ENCODE measurements at regions not wholly inside any gene's neighbourhood (a gene's known extent, or its start where the extent isn't known, plus 50 kb on each side); places are given as distances from the start of the nearest gene placed in this dataset.

GRCh38 chr15:25208735-25209134, 230.1 kb downstream of the UBE3A start:
- Histone ChIP-seq H3K9me3 (ENCODE audit: control insufficient read depth, low read depth, low read length) (peaks cover 31% of the 10 kb centered on the region), H3K4me1 (ENCODE audit: control insufficient read depth, insufficient read depth, low read length) (no peaks in the 10 kb centered on the region), H3K27ac (ENCODE audit: low read length) (no peak overlapping the region), H3K36me3 (ENCODE audit: control insufficient read depth, insufficient read depth, low read length) (no peaks in the 10 kb centered on the region), H3K27me3 (ENCODE audit: control insufficient read depth, insufficient read depth, low read length) (no peaks in the 10 kb centered on the region), H3K4me3 (ENCODE audit: low read length) (no peak overlapping the region)
- no CpG with 5 or more reads among the region's 7 CpGs for WGBS (ENCODE audit: insufficient coverage, low lambda C conversion rate)
- no peak for DNase-seq

- no peaks in the 10 kb centered on the region for H3K27me3 ChIP-seq (ENCODE audit: control insufficient read depth, insufficient read depth, low read length)
- no peaks in the 10 kb centered on the region for H3K36me3 ChIP-seq (ENCODE audit: control insufficient read depth, insufficient read depth, low read length)
- no CpG with 5 or more reads among the region's 5 CpGs for WGBS (ENCODE audit: insufficient coverage, low lambda C conversion rate)
- no peak overlapping the region for H3K4me3 ChIP-seq (ENCODE audit: low read length)
- no peak for DNase-seq
- peaks cover 34% of the 10 kb centered on the region for H3K9me3 ChIP-seq (ENCODE audit: control insufficient read depth, low read depth, low read length)
- H3K4me1 ChIP-seq (ENCODE audit: control insufficient read depth, insufficient read depth, low read length), result no peaks in the 10 kb centered on the region
- H3K27ac ChIP-seq (ENCODE audit: low read length), result no peak overlapping the region
Measured at GRCh38 chr15:25220834-25221233, 218.0 kb downstream of the UBE3A start.

- no peaks in the 10 kb centered on the region for H3K27me3 ChIP-seq (ENCODE audit: control insufficient read depth, insufficient read depth, low read length)
- peaks cover 35% of the 10 kb centered on the region for H3K9me3 ChIP-seq (ENCODE audit: control insufficient read depth, low read depth, low read length)
- DNase-seq, result no peak
- H3K4me3 ChIP-seq (ENCODE audit: low read length), result no peak overlapping the region
- H3K4me1 ChIP-seq (ENCODE audit: control insufficient read depth, insufficient read depth, low read length), result no peaks in the 10 kb centered on the region
- no CpG with 5 or more reads among the region's 5 CpGs for WGBS (ENCODE audit: insufficient coverage, low lambda C conversion rate)
- H3K36me3 ChIP-seq (ENCODE audit: control insufficient read depth, insufficient read depth, low read length), result no peaks in the 10 kb centered on the region
- H3K27ac ChIP-seq (ENCODE audit: low read length), result no peak overlapping the region
Measured at GRCh38 chr15:25224396-25224795, 214.4 kb downstream of the UBE3A start.

GRCh38 chr15:25226360-25226759, 212.5 kb downstream of the UBE3A start:
- no CpG with 5 or more reads among the region's 6 CpGs for WGBS (ENCODE audit: insufficient coverage, low lambda C conversion rate)
- H3K36me3 ChIP-seq (ENCODE audit: control insufficient read depth, insufficient read depth, low read length), result no peaks in the 10 kb centered on the region
- H3K4me3 ChIP-seq (ENCODE audit: low read length), result no peak overlapping the region
- no peak for DNase-seq
- H3K27ac ChIP-seq (ENCODE audit: low read length), result no peak overlapping the region
- H3K27me3 ChIP-seq (ENCODE audit: control insufficient read depth, insufficient read depth, low read length), result no peaks in the 10 kb centered on the region
- H3K9me3 ChIP-seq (ENCODE audit: control insufficient read depth, low read depth, low read length), result peaks cover 33% of the 10 kb centered on the region
- no peaks in the 10 kb centered on the region for H3K4me1 ChIP-seq (ENCODE audit: control insufficient read depth, insufficient read depth, low read length)

GRCh38 chr15:25228261-25228660, 210.6 kb downstream of the UBE3A start:
- H3K27ac ChIP-seq (ENCODE audit: low read length), result no peak overlapping the region
- peaks cover 24% of the 10 kb centered on the region for H3K9me3 ChIP-seq (ENCODE audit: control insufficient read depth, low read depth, low read length)
- H3K27me3 ChIP-seq (ENCODE audit: control insufficient read depth, insufficient read depth, low read length), result no peaks in the 10 kb centered on the region
- DNase-seq, result no peak
- no CpG with 5 or more reads among the region's 11 CpGs for WGBS (ENCODE audit: insufficient coverage, low lambda C conversion rate)
- no peaks in the 10 kb centered on the region for H3K36me3 ChIP-seq (ENCODE audit: control insufficient read depth, insufficient read depth, low read length)
- no peak overlapping the region for H3K4me3 ChIP-seq (ENCODE audit: low read length)
- H3K4me1 ChIP-seq (ENCODE audit: control insufficient read depth, insufficient read depth, low read length), result no peaks in the 10 kb centered on the region

- Histone ChIP-seq H3K4me1 (ENCODE audit: control insufficient read depth, insufficient read depth, low read length) (no peaks in the 10 kb centered on the region), H3K27ac (ENCODE audit: low read length) (no peak overlapping the region), H3K4me3 (ENCODE audit: low read length) (no peak overlapping the region), H3K27me3 (ENCODE audit: control insufficient read depth, insufficient read depth, low read length) (no peaks in the 10 kb centered on the region), H3K36me3 (ENCODE audit: control insufficient read depth, insufficient read depth, low read length) (no peaks in the 10 kb centered on the region), H3K9me3 (ENCODE audit: control insufficient read depth, low read depth, low read length) (peaks cover 38% of the 10 kb centered on the region)
- no CpG with 5 or more reads among the region's 10 CpGs for WGBS (ENCODE audit: insufficient coverage, low lambda C conversion rate)
- DNase-seq, result no peak
Measured at GRCh38 chr15:25230442-25230841, 208.4 kb downstream of the UBE3A start.

GRCh38 chr15:25233766-25234350, 205.0 kb downstream of the UBE3A start:
- no CpG with 5 or more reads among the region's 7 CpGs for WGBS (ENCODE audit: insufficient coverage, low lambda C conversion rate)
- H3K27ac ChIP-seq (ENCODE audit: low read length), result no peak overlapping the region
- DNase-seq, result no peak
- H3K36me3 ChIP-seq (ENCODE audit: control insufficient read depth, insufficient read depth, low read length), result no peaks in the 10 kb centered on the region
- peaks cover 37% of the 10 kb centered on the region for H3K9me3 ChIP-seq (ENCODE audit: control insufficient read depth, low read depth, low read length)
- H3K4me1 ChIP-seq (ENCODE audit: control insufficient read depth, insufficient read depth, low read length), result no peaks in the 10 kb centered on the region
- no peaks in the 10 kb centered on the region for H3K27me3 ChIP-seq (ENCODE audit: control insufficient read depth, insufficient read depth, low read length)
- H3K4me3 ChIP-seq (ENCODE audit: low read length), result no peak overlapping the region

- peaks cover 29% of the 10 kb centered on the region for H3K9me3 ChIP-seq (ENCODE audit: control insufficient read depth, low read depth, low read length)
- no CpG with 5 or more reads among the region's 9 CpGs for WGBS (ENCODE audit: insufficient coverage, low lambda C conversion rate)
- H3K4me1 ChIP-seq (ENCODE audit: control insufficient read depth, insufficient read depth, low read length), result no peaks in the 10 kb centered on the region
Measured at GRCh38 chr15:25234831-25235230, 204.0 kb downstream of the UBE3A start.

GRCh38 chr15:25235391-25235790, 203.4 kb downstream of the UBE3A start:
- no peak overlapping the region for H3K4me3 ChIP-seq (ENCODE audit: low read length)
- no CpG with 5 or more reads among the region's 5 CpGs for WGBS (ENCODE audit: insufficient coverage, low lambda C conversion rate)
- H3K4me1 ChIP-seq (ENCODE audit: control insufficient read depth, insufficient read depth, low read length), result no peaks in the 10 kb centered on the region
- H3K36me3 ChIP-seq (ENCODE audit: control insufficient read depth, insufficient read depth, low read length), result no peaks in the 10 kb centered on the region
- DNase-seq, result no peak
- no peaks in the 10 kb centered on the region for H3K27me3 ChIP-seq (ENCODE audit: control insufficient read depth, insufficient read depth, low read length)
- H3K27ac ChIP-seq (ENCODE audit: low read length), result no peak overlapping the region
- peaks cover 28% of the 10 kb centered on the region for H3K9me3 ChIP-seq (ENCODE audit: control insufficient read depth, low read depth, low read length)

More at GRCh38 chr15:25234831-25235230, 204.0 kb downstream of the UBE3A start:
- H3K27me3 ChIP-seq (ENCODE audit: control insufficient read depth, insufficient read depth, low read length), result no peaks in the 10 kb centered on the region
- no peak for DNase-seq
- no peak overlapping the region for H3K27ac ChIP-seq (ENCODE audit: low read length)
- no peaks in the 10 kb centered on the region for H3K36me3 ChIP-seq (ENCODE audit: control insufficient read depth, insufficient read depth, low read length)
- no peak overlapping the region for H3K4me3 ChIP-seq (ENCODE audit: low read length)

GRCh38 chr15:25236143-25236860, 202.5 kb downstream of the UBE3A start:
- H3K27ac ChIP-seq (ENCODE audit: low read length), result no peak overlapping the region
- H3K36me3 ChIP-seq (ENCODE audit: control insufficient read depth, insufficient read depth, low read length), result no peaks in the 10 kb centered on the region
- DNase-seq, result no peak
- no peak overlapping the region for H3K4me3 ChIP-seq (ENCODE audit: low read length)
- no peaks in the 10 kb centered on the region for H3K27me3 ChIP-seq (ENCODE audit: control insufficient read depth, insufficient read depth, low read length)
- H3K9me3 ChIP-seq (ENCODE audit: control insufficient read depth, low read depth, low read length), result peaks cover 35% of the 10 kb centered on the region
- no CpG with 5 or more reads among the region's 5 CpGs for WGBS (ENCODE audit: insufficient coverage, low lambda C conversion rate)
- no peaks in the 10 kb centered on the region for H3K4me1 ChIP-seq (ENCODE audit: control insufficient read depth, insufficient read depth, low read length)

GRCh38 chr15:25236861-25237155, 202.0 kb downstream of the UBE3A start:
- Histone ChIP-seq H3K4me3 (ENCODE audit: low read length) (no peak overlapping the region), H3K27ac (ENCODE audit: low read length) (no peak overlapping the region), H3K27me3 (ENCODE audit: control insufficient read depth, insufficient read depth, low read length) (no peaks in the 10 kb centered on the region), H3K4me1 (ENCODE audit: control insufficient read depth, insufficient read depth, low read length) (no peaks in the 10 kb centered on the region), H3K9me3 (ENCODE audit: control insufficient read depth, low read depth, low read length) (peaks cover 35% of the 10 kb centered on the region), H3K36me3 (ENCODE audit: control insufficient read depth, insufficient read depth, low read length) (no peaks in the 10 kb centered on the region)
- DNase-seq, result no peak
- WGBS (ENCODE audit: insufficient coverage, low lambda C conversion rate), result no CpG with 5 or more reads among the region's 3 CpGs
